ENCODE measurements at regions not wholly inside any gene's neighbourhood (a gene's known extent, or its start where the extent isn't known, plus 50 kb on each side); places are given as distances from the start of the nearest gene placed in this dataset.
"Not testable (repeated sequence)": the region's sequence is repeated elsewhere in the genome, so short reads cannot be mapped to it uniquely, and the experiment has no call there.

DNA sequence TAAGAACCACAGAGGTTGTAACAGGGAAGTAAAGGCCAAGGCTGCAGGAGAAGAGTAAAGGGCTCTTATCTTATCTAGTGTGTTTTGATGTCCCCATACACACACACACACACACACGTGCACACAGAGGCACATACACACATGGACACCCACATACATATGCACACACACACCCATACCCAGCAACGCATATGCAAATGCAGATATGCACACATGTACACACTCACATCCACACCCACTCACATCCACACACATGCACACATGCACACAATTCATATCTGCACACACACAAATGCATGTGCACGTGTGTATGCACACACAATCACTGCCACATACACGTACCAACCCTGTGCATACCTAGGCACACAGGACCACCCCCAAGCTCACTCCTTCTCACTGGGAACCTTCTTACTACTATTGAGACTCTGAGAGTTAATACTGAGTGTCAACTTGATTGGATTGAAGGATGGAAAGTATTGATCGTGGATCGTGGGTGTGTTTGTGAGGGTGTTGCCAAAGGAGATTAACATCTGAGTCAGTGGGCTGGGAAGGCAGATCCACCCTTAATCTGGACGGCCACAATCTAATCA is 99.0 kb upstream of the AKAP13 start:
- POLR2A ChIA-PET (ENCODE audit: unreplicated experiment): no interaction called here
- intact Hi-C loops (cut with micrococcal nuclease; ENCODE audit: unreplicated experiment): no loop called here

DNA sequence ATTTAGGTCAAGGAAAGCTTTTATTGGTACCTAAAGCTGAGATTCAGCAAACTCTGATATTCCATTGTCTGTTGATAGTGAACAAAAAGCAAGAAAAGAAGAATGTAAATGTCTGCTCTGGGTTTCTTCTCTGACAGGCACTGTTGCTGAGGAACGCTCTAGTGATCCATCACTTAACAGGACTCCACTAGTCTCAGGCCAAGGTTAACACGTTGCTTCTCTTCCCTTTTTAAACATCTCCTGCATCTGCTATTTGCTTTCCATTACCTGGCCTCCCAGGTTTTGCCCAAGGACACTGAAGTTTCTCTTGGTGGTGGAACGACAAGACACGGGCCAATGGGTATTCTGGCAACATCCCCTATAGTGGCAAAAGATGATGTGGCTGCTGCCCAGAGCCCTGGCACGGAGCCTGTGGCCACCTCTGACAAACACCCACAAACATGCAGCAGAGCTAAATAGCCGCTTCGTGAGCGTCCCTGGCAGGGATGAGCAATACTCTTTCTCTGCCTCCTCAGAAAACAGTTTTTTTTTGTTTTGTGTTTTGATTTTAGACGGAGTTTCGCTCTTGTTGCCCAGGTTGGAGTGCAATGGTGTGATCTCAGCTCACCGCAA is 97.8 kb upstream of the AKAP13 start:
- H3K4me3 ChIP-seq: no peak overlapping the region
- no peaks in the 10 kb centered on the region for H3K9me2 ChIP-seq (ENCODE audit: insufficient read depth)
- H3K79me2 ChIP-seq (ENCODE audit: low read depth): no peaks in the 10 kb centered on the region
- no peaks in the 10 kb centered on the region for H3K9me3 ChIP-seq (ENCODE audit: insufficient read depth, low read depth)
- H3K27me3 ChIP-seq (ENCODE audit: insufficient read depth, low read depth): no peaks in the 10 kb centered on the region
- no peaks in the 10 kb centered on the region for H4K20me1 ChIP-seq (ENCODE audit: insufficient read depth)
- H3K27ac ChIP-seq: no peak overlapping the region
- TF ChIP-seq, protein P1, sequence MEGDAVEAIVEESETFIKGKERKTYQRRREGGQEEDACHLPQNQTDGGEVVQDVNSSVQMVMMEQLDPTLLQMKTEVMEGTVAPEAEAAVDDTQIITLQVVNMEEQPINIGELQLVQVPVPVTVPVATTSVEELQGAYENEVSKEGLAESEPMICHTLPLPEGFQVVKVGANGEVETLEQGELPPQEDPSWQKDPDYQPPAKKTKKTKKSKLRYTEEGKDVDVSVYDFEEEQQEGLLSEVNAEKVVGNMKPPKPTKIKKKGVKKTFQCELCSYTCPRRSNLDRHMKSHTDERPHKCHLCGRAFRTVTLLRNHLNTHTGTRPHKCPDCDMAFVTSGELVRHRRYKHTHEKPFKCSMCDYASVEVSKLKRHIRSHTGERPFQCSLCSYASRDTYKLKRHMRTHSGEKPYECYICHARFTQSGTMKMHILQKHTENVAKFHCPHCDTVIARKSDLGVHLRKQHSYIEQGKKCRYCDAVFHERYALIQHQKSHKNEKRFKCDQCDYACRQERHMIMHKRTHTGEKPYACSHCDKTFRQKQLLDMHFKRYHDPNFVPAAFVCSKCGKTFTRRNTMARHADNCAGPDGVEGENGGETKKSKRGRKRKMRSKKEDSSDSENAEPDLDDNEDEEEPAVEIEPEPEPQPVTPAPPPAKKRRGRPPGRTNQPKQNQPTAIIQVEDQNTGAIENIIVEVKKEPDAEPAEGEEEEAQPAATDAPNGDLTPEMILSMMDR (conservative IDR thresholded peaks at IDR 0.05): no peak
- TF ChIP-seq EZH2 (IDR thresholded peaks at IDR 0.05; ENCODE audit: low read depth): no peak
- BruUV-seq (replicated peaks): no TSS peak
- DNase-seq: peak in 1 of 2 experiments; percentile 16
- H3F3A ChIP-seq (ENCODE audit: insufficient read depth, low read depth): no peaks in the 10 kb centered on the region
- H3K36me3 ChIP-seq (ENCODE audit: low read depth): no peaks in the 10 kb centered on the region
- ChIA-PET CTCF (no interaction called here), POLR2A (ENCODE audit: unreplicated experiment) (interaction anchor here (0.6 kb wide), 1 partner anchor 227 kb away, joined by 3 read pairs; no protein-coding TSS in a partner anchor)
- H3K4me2 ChIP-seq: no peak overlapping the region
- intact Hi-C loops (cut with micrococcal nuclease; ENCODE audit: unreplicated experiment): no loop called here
- H2AFZ ChIP-seq: no peak overlapping the region
- no peaks in the 10 kb centered on the region for H3K4me1 ChIP-seq (replicated peaks; ENCODE audit: insufficient read depth)

More for the DNA sequence above, 99.0 kb upstream of the AKAP13 start:
- CTCF ChIA-PET: no interaction called here
- TF ChIP-seq EZH2 (IDR thresholded peaks at IDR 0.05; ENCODE audit: low read depth): no peak
- TF ChIP-seq, protein P1 (conservative IDR thresholded peaks at IDR 0.05): no peak
- no peak for DNase-seq
- Histone ChIP-seq H3K4me2 (no peak overlapping the region), H3K9me2 (ENCODE audit: insufficient read depth) (no peaks in the 10 kb centered on the region), H3K27ac (no peak overlapping the region), H4K20me1 (ENCODE audit: insufficient read depth) (no peaks in the 10 kb centered on the region), H3K9me3 (ENCODE audit: insufficient read depth, low read depth) (no peaks in the 10 kb centered on the region), H3K4me3 (no peak overlapping the region), H3K36me3 (ENCODE audit: low read depth) (no peaks in the 10 kb centered on the region), H2AFZ (no peak overlapping the region), H3F3A (ENCODE audit: insufficient read depth, low read depth) (no peaks in the 10 kb centered on the region), H3K27me3 (ENCODE audit: insufficient read depth, low read depth) (no peaks in the 10 kb centered on the region), H3K79me2 (ENCODE audit: low read depth) (no peaks in the 10 kb centered on the region), H3K4me1 (replicated peaks; ENCODE audit: insufficient read depth) (no peaks in the 10 kb centered on the region)
- BruUV-seq (replicated peaks): no TSS peak

DNA sequence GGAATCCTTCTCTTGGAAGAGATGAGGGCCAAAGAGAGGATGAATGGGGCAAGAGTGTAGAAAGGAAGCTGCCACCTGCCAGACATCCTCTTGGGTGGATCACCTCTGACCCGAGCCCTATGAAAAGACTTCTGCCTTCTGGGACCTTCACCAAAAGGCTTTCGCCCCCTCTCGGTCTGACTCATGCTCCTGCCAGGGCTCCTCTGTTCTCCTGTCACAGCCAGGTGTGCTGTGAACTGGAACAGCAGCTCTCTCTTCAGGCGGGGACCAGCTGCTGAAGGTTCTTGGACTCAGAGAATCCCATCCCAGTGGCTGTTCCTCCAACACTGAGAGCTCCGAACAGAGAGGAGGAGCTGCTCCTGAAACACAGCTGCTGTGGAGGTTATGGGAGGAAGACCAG is 96.6 kb upstream of the AKAP13 start:
- H3K9me2 ChIP-seq (ENCODE audit: insufficient read depth); H2AFZ ChIP-seq; H3K9me3 ChIP-seq (ENCODE audit: insufficient read depth, low read depth); H3K36me3 ChIP-seq (ENCODE audit: low read depth); CTCF ChIA-PET; H4K20me1 ChIP-seq (ENCODE audit: insufficient read depth); H3F3A ChIP-seq (ENCODE audit: insufficient read depth, low read depth); H3K4me3 ChIP-seq; DNase-seq; intact Hi-C loops (cut with micrococcal nuclease; ENCODE audit: unreplicated experiment); H3K27me3 ChIP-seq (ENCODE audit: insufficient read depth, low read depth); BruUV-seq (replicated peaks); H3K4me2 ChIP-seq; H3K79me2 ChIP-seq (ENCODE audit: low read depth); H3K4me1 ChIP-seq (replicated peaks; ENCODE audit: insufficient read depth); H3K27ac ChIP-seq: not testable (repeated sequence)
- POLR2A ChIA-PET (ENCODE audit: unreplicated experiment): interaction anchor here (0.5 kb wide), 1 partner anchor 361 kb away, joined by 21 read pairs; no protein-coding TSS in a partner anchor

Data from PC-9 (cell line).